SK-N-MC (cell line): ENCODE measurements at regions not wholly inside any gene's neighbourhood (a gene's known extent, or its start where the extent isn't known, plus 50 kb on each side); places are given as distances from the start of the nearest gene placed in this dataset.

Experiments
- EZH2 ChIP-seq: fragments of 200-600 bp; sonication (generic); IDR thresholded peaks from one replicate; pipeline ENCODE4 v1.6.1; 2017; ENCODE audit warnings: antibody characterized with exemption
- POLR2AphosphoS5 ChIP-seq: IDR thresholded peaks from 2 replicates; pipeline ENCODE4 v1.6.1; 2012; ENCODE audit warnings: mild to moderate bottlenecking, low read depth, low read length, borderline replicate concordance

- no peak for TF ChIP-seq EZH2
- no peak for TF ChIP-seq POLR2AphosphoS5
Measured at GRCh38 chr18:37654034-37654433, 88.4 kb upstream of the CELF4 start.
